ENCODE measurements at regions not wholly inside any gene's neighbourhood (a gene's known extent, or its start where the extent isn't known, plus 50 kb on each side); places are given as distances from the start of the nearest gene placed in this dataset.
A peak's percentile ranks its signal among the peaks of the same experiment; 100 is the strongest.
"Not testable (repeated sequence)": the region's sequence is repeated elsewhere in the genome, so short reads cannot be mapped to it uniquely, and the experiment has no call there.

DNA sequence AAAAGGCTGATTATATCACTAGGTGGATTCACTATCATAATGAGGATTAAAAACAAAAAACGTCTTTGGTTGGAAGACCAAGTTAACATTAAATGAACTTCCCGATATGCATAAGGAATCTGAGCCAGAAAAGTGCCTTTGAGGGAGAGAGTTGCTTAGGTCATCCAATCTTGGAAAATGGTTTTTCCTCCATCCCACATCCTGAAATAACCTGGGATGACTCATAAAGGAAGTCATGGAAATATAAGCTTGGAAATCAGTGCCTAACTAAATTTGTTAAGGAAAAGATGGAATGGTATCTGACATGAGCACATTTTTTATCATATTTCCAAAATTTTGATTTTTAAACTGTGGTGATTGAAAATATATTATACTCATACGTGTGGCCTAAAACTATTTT is 66.0 kb downstream of the KBTBD8 start:
- DNase-seq: peak; percentile 31

DNA sequence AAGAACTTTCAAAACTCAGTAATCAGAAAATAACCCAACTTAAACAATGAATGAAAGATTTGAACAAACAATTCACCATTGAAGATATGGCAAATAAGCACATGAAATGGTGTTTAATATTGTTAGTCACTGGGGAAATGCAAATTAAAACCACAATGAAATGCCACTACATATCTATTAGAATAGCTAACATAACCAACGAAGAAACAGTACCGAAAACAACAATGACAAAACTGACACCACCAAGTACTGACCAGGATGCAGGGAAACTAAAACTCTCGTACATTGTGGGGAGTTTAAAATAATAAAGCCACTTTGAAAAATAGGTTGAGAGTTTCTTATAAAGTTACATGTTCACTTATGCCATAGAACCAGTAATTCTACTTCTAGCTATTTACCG is 69.1 kb downstream of the KBTBD8 start:
- no peak for DNase-seq

DNA sequence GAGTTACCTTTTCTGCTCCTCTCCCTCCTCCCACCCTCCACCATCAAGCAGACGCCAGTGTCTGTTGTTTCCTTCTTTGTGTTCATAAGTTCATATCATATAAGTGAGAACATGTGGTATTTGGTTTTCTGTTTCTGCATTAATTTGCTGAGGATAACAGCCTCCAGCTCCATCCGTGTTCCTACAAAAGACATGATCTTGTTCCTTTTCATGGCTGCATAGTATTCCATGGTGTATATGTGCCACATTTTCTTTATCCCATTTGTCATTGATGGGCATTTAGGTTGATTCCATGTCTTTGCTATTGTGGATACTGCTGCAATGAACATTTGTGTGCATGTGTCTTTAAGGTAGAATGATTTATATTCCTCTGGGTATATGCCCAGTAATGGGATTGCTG is 74.5 kb downstream of the KBTBD8 start:
- DNase-seq: not testable (repeated sequence)

DNA sequence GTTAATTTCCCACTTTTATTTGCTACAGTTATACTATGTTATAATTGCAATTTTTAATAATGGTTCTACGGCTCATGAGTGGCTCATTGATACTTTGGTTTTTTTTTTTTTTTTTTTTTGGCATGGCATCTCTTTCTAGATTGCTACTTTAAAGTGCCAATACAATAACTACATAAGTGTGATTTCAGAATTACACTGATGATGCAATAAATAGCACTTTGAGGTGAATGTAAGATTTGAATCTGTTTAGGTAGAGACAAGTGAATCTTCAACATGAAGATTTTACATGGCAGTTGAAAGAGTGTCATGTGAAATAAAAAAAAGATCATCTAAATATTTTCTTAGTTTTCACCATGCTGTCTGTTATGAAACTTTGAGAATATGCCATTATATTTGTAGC is 75.7 kb downstream of the KBTBD8 start:
- DNase-seq: no peak

DNA sequence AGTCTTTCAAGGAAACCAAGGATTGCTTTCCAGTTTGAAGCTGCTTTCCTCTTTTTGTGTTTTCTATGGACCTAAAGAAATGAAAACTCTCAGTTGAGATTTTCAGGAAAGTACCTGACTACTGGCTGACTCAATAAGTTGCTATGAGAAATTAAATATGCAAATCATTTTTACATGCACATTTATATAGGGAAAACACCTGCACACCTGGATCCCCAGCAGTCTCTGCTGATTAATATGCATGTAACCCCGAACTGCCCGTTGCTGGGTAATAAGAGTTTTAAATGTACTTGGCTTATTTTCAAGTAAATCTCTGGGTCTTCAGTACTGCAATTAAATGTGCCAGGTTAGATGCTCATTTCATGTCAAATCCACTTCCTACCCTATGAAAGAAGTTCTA is 77.2 kb downstream of the KBTBD8 start:
- DNase-seq: no peak

DNA sequence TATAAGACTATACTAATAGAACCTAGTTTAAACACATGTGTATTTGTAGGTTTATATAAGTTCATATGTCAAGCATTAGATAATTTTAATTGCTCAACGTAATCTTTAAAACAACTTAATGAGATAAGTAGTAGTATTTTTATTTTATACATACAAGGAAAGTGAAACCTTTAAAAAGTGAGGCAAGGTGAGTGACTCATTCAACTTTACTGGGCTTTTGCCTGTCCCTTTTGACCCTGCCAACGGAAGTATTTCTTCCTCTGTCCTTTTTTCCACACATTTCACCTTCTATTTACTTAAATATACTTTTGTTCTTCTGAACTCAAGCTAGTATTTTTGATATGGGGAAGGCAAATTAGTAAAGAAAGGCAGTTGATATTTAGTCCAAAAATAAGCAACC is 78.5 kb downstream of the KBTBD8 start:
- DNase-seq: no peak

DNA sequence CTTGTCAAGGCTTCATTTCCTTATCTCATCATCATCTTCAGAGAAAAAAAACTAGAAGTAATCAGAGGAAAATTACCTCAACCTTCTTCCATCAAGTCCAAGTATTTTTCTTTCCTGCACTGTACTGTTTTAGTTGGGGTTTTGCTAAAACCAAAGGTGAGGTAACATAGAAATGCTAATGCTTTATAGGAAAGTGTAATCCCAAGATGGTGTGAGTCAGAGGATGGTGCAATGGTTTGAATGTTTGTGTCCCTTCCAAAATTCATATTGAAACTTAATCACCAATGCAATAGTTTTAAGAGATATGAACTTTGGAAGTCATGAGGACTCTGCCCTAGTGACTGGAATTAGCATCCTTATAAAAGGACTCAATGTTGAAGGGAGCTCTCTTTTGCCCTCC is 79.5 kb downstream of the KBTBD8 start:
- DNase-seq: peak; percentile 52

DNA sequence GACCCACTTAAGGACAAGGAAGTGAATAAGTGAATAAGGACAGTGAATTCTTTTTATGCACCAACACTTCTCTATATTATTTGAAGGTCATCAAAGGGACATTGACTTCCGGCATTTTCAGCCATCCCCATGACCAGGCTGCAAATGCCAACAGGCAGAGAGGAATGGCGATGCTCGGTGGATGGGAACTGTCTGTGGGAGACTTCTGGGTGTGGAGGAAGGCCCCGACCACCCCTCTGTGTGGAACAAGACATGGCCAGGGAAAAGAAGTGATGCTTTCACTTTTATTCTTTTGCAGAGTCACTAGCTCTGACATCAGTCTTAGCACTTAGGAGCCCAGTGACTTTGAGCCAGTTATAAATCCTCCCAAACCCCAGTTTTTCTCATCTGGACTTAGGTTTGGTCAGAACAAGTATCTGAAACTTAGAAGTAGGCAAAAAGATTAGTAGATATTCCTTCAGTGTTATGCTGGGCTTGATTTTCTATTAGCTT is 84.5 kb downstream of the KBTBD8 start:
- DNase-seq: no peak

DNA sequence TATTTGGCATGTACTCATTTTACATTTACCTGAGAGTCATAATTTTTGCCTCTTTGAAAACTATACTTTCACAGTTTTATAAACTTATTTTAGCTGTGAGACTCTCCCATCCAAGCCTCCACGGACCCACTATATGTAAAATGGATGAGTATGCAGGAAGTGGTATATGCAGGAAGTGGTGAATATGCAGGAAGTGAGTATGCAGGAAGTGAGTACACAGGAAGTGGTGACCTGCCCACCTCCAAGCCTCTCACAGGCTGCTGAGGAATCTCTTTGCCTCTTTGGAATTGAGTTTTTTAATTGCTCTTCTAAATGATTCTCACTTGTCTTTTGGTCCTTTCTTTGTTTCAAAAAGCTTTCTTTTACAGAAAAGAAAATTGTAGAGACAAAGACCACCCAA is 85.2 kb downstream of the KBTBD8 start:
- DNase-seq: peak; percentile 55

DNA sequence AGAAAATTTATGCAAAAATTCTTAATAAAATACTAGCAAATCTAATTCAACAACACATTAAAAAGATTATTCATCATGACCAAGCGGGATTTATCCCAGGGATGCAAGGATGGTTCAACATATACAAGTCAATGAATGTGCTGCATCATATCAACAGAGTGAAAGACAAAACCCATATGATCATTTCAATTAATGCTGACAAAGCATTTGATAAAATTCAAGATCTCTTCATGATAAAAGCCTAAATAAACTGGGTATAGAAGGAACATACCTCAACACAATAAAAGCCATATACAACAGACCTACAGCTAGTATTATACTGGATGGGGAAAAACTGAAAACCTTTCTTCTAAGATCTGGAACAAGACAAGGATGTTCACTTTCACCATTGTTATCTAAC is 89.7 kb downstream of the KBTBD8 start:
- no peak for DNase-seq

DNA sequence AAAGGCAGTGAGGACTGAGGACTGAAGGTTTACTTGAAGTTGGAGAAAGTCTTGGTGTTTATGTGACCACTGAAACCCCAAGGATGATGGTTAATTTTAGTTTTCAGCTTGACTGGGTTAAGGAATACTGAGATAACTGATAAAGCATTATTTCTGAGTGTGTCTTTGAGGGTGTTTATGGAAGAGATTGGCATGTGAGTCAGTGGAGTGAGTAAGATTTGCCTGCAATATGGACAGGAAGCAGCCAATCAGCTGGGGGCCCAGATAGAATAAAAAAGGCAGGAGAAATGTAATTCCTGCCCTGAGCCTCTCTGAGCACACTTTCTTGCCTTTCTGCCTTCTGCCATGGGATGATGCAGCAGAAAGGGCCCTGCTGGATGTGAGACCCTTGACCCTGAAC is 92.4 kb downstream of the KBTBD8 start:
- DNase-seq: peak; percentile 83

DNA sequence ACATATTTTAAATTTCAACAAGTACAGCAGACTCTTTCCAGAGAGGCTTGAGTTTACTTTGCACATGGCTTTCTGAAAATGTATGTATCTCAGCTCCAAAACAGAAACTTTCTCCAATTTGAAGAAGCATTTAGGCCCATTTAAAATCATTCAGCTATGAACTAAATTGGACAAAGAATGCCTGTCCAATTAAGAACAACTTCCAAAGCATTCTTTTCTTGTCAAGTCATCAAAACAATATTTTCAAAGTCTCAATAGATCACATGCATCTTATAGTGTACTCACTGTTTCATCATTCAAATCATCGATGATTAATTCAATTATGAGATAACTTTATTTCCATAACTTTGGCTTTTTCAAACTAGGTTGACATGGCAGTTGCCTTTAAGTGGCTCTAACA is 95.2 kb downstream of the KBTBD8 start:
- DNase-seq: peak; percentile 48

DNA sequence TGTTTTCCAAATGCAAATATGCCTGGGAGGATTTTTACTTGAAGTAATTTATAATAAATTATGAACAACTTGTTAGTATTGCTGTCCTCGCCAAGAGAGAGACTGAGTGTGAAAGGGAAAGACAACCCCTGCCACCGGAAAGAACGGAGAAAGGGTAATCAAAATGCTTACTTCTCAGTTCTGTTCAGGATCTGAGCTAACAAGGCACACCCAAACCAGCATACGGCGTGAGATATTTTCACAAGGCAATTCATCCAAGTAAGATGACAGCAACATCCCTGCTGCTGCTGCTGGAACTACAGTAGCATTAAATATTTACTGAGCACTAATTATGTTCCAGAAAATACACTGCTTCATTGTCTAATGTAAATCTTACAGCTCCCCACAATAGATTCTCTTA is 96.1 kb downstream of the KBTBD8 start:
- DNase-seq: peak; percentile 17

DNA sequence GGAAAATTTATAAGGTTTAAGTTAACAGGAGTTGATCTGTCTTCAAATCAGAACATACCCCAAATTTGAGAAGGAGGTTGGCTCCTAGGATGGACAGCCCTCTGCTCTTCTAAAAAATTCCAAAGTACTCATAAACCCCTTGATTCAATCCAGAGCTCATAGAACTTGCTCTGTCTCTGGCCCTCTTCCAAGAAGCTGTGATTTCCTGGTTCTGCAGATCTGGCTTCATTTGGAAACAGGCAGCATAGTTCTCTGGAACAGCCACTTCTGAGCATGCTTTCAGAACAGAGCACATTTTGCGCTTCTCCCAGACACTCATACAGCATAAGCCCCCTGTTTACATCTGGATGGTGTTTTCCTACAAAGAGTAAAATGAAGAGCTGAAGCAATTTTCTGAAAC is 96.7 kb downstream of the KBTBD8 start:
- peak; percentile 85 for DNase-seq

DNA sequence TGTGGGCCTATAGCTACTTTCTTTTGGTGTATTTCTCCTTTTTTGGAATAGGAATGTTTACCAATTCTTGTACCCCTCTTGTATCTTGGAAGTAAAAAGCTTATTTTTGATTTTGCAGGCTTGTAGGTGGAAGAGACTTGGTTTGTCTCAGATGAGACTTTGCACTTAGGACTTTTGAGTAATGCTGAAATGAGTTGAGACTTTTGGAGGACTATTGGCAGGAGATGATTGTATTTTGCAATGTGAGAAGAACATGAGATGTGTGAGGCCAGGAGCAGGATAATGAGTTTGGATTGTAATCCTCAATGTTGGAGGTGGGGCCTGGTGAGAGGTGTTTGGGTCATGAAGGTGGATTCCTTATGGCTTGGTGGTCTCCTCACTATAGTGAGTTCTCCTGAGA is 106.3 kb downstream of the KBTBD8 start:
- no peak for DNase-seq

DNA sequence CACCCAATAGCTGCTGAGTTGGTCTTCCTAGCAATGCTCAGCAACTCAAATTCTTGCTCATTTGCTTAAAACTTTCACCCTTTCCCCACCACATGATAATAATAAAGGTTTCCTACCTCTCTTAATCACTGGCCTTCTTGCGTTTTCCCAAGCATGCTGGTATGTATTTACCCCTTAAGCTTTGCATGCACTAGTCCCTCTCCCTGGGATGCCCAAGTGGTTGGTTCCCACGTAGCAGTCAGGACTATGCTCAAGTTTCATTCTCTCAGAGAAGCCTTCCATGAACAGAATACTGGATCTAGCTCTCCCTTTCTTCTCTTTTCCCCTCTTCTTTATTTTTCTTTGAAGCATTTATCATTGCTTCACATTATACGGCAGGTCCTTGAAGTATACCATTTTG is 108.8 kb downstream of the KBTBD8 start:
- DNase-seq: no peak

DNA sequence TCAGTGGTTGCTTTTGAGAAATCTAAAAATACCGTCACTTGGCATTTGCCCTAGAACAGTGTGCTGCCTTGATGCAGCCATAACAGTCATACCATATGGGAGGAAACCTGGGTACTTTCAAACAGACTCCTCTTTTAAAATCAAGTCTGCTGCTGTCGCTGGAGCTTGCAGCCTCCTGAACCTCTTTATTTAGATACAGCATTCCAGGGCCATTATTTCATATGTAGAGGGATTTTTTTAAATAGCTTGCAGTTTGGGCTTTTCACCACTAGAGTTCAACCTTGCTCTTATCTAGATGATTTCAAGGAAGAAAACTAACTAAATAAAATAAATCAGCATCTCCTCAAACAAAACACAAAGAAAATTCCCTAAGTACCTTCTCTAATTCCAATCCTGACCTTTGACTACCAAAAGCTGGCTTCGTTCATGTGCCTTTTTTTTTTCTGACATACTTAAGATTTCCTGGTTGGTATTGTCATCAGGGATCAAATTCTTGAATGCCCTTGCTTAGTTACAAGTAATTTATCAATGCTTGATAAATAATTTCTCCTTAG is 111.6 kb downstream of the KBTBD8 start:
- peak; percentile 68 for DNase-seq

DNA sequence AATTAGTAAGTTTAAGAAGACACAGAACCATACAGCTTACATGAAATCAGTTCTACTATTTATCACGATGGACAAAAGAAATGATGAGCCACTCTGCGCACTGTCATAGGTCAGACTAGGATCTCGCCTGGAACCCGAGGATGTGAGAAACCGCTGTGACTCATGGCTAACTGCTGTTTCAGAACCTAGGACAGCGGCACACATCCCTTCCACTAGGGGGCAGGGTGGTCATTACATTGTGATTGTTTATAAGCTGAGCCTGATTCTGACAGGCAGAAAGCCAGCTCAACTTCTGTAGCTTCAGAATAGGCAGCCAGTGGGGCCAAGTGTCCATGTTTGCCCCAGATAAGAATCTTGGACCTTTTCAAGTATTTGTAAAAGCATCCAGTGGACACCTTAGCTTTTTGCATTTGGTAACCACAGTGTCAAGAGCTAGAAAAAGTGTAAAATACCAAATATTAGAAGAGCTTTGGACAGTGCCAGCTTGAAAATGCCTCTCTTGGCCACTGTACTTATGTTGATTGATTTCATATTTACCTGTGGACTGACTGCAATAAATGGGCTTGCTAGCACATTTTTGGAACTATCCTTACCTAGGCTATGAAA is 115.8 kb downstream of the KBTBD8 start:
- peak; percentile 84 for DNase-seq

DNA sequence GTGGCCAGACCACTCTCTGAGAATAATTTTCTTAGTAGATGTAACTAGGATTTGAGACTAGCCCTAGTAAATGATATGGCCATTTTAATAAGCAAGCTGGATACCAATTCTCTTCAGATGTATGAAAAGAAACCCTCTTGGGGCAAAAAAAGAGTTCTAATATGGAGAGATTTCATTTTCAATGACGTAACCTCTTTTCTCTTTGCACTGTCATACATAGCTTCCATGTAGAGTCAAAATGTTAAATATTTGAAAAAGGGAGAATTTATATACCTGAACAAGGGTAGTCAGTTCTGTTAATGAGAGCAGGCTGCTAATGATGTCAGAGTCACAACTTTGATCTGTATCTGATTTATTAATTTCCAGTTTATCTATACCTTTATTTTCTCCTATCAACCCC is 120.0 kb downstream of the KBTBD8 start:
- no peak for DNase-seq

DNA sequence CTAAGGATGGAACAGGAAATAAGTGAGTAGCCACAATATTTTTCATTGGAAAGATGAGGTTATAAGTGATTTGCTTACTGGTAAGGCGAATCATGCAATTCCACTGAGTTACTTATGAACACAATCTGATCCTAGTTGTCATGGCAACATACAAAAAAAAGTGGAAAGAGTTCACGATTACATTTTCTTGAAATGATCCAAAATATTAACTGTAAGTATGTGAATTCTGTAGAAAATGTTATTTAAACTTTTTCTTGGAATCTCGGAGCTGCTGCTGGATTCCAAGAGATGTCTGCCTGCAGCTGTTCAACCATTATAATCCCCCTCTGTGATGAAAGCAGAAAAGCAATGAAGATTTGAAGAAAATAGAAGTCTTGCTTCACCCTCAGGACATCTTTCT is 120.5 kb downstream of the KBTBD8 start:
- no peak for DNase-seq

DNA sequence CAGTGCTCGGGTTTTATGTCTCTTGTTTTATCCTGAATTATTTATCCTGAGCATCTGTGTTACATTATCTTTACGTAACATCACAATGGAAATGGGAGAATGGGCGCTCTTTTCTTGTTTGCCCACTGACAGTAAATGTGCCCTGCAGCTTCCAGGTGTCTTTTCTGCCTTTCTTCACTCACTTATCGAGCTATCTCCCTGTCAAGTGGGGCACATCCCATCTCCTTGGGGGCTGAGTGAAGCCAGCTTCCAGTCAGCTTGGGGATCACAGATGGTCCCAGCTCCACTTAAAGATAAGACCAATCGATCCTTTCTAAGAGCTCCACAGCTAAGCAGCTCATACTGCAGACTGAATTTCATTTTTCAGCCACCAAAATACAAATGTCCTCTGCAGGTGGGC is 125.8 kb downstream of the KBTBD8 start:
- DNase-seq: no peak

DNA sequence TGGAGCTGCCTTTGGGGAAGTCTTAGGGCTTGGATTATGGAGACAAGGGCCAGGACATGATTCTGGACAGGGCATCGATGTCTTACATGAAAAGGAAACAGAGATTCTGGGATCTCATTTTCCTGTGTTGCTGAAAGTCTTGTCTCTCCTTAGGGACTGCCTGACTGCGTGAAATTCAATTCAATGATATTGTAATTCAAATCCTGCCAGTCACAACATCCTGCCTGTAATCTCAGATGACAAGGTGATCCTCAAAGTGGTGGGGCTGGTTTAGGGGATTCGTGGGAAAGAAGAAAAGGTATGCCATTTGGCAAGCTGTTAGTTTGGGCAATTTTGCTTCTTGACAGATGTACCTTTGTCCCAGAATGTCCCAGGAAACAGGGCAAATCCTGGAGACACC is 129.1 kb downstream of the KBTBD8 start:
- no peak for DNase-seq

DNA sequence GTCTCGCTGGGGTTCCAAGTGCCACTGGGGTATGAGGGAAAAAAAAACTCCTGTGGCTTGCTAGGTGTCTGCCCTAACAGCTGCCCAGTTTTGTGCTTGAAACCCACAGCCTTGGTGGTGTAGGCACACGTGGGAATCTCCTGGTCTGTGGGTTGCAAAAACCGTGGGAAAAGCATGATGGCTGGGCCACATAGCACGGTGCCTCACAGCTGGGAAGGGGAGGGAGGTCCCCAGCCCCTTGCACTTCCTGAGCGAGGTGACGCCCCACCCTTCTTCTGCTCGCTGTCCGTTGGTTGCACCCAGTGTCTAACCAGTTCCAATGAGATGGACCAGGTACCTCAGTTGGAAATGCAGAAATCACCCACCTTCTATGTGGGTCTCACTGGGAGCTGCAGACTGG is 144.3 kb downstream of the KBTBD8 start:
- no peak for DNase-seq

DNA sequence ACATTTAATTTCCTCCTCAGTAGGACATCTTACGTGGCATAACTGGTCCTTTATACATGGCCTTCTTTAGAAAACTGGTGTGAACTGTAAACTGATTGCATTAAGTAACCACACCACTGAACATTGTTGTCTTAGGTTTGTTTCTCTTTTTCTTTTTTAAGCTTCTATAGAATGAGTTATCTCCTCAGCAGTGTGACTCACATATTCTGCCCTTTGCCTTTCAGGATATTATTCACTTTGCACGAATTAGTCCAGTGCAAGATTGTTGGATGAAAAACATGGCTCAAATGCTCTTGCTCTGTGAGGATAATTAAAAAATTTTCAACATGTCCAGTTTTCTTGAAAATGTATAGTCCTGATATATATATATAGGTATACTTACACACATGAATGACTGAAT is 147.6 kb downstream of the KBTBD8 start:
- DNase-seq: no peak

DNA sequence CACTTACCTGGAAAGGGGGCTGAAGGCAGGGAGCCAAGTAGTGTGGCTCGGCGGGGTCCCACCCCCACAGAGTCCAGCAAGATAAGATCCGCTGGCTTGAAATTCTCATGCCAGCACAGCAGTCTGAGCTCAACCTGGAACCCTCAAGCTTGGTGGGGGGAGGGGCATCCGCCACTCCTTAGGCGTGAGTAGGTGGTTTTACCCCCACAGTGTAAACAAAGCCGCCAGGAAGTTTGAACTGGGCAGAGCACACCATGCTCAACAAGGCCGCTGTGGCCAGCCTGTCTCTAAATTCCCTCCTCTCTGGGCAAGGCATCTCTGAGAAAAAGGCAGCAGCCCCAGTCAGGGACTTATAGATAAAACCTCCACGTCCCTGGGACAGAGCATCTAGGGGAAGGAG is 156.3 kb downstream of the KBTBD8 start:
- no peak for DNase-seq
